Upper lobe of left lung (tissue), 6 donors: ENCODE measurements at regions not wholly inside any gene's neighbourhood (a gene's known extent, or its start where the extent isn't known, plus 50 kb on each side); places are given as distances from the start of the nearest gene placed in this dataset.

Experiments used
- ATAC-seq, 2 donors: fragments of 200-7000 bp; cut with Tn5 transposase; one replicate each; pipeline ENCODE4 v1.9.1; 2022; ENCODE audit warnings: mild to moderate bottlenecking in 2 of 2, moderate library complexity in 2 of 2; ENCODE audit not compliant: low FRiP score in 2 of 2
- DNase-seq, 2 donors: peaks; one replicate each; pipeline ENCODE4 v3.0.0-alpha.2; 2019 to 2020
- H3K27ac ChIP-seq, 4 donors: fragments of 200-600 bp; sonication (generic); one replicate each; pipeline ENCODE4 v1.5.1; 2016 to 2019
- H3K27me3 ChIP-seq, 4 donors: fragments of 200-600 bp; sonication (generic); one replicate each; pipeline ENCODE4 v1.5.1; 2017 to 2019
- H3K36me3 ChIP-seq, 4 donors: fragments of 200-600 bp; sonication (generic); one replicate each; pipeline ENCODE4 v1.5.1; 2016 to 2019
- H3K4me1 ChIP-seq, 4 donors: fragments of 200-600 bp; sonication (generic); one replicate each; pipeline ENCODE4 v1.5.1; 2018 to 2019
- H3K4me3 ChIP-seq, 4 donors: fragments of 200-600 bp; sonication (generic); one replicate each; pipeline ENCODE4 v1.5.1; 2017 to 2019; ENCODE audit warnings: mild to moderate bottlenecking in 2 of 4, moderate library complexity in 1 of 4
- H3K9me3 ChIP-seq, 4 donors: fragments of 200-600 bp; sonication (generic); one replicate each; pipeline ENCODE4 v1.5.1; 2018 to 2019
- EP300 ChIP-seq, 4 donors: sonication (generic); formaldehyde crosslinking; IDR thresholded peaks; one replicate each; pipeline ENCODE4 v1.5.1; 2017; ENCODE audit warnings: antibody characterized with exemption in 4 of 4, control low read depth in 2 of 4
- POLR2A ChIP-seq, 4 donors: fragments of 450-650 bp; IDR thresholded peaks; one replicate each; pipeline ENCODE4 v1.5.1; 2016 to 2017; ENCODE audit warnings: antibody characterized with exemption in 4 of 4, mild to moderate bottlenecking in 2 of 4
- POLR2AphosphoS5 ChIP-seq, 2 donors: sonication (generic); formaldehyde crosslinking; IDR thresholded peaks; one replicate each; pipeline ENCODE4 v1.5.1; 2017; ENCODE audit warnings: antibody characterized with exemption in 2 of 2
- WGBS, 2 donors: methylation state at CpG; one replicate each; pipeline ENCODE4 v1.1.5; 2017 to 2018; 5-methylcytosine and 5-hydroxymethylcytosine counted together
- TF ChIP-seq, protein P1 (sequence below), 6 experiments: fragments of 450-650 bp in 4 of 6; fragments of 200-600 bp in 2 of 6; sonication (generic) in 2 of 6; IDR thresholded peaks; one replicate each; pipeline ENCODE4 v1.5.1; 2016 to 2019; ENCODE audit warnings: antibody characterized with exemption in 6 of 6
- donor health status: DM: no; HTN: no; CAD: no; lungs with moderate emphysema.
- donor health status: DM: no; HTN: yes; CAD: no; lungs with severe emphysema.

DNA sequence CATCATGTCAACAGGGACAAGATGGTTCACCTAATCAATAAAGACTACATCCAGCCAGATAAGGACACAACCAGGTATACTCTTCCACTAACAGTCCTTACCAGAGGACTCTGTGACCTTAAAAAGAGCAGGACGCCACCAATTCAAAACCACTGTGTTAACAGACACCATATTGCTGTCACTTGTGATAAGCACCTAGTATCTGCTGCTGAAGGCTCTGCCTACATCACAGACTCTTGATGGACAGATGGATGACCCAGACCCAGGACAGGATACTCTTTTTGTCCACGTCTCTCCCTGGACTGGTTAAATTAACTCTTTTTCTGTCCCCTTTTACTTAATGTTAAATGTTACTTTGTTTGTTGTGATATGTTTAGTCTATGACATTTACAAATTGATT lies 586.2 kb upstream of the AGA start:
- no peak overlapping the region for H3K4me3 ChIP-seq
- no peaks in the 10 kb centered on the region for H3K9me3 ChIP-seq
- no peaks in the 10 kb centered on the region for H3K36me3 ChIP-seq
- H3K27me3 ChIP-seq, result no peaks in the 10 kb centered on the region
- DNase-seq (no peak), ATAC-seq (no peak)
- no peak overlapping the region for H3K27ac ChIP-seq
- H3K4me1 ChIP-seq, result no peaks in the 10 kb centered on the region
- no peak for TF ChIP-seq EP300 (IDR thresholded peaks at IDR 0.05)
- TF ChIP-seq POLR2A (IDR thresholded peaks at IDR 0.05), result no peak
- TF ChIP-seq, protein P1, sequence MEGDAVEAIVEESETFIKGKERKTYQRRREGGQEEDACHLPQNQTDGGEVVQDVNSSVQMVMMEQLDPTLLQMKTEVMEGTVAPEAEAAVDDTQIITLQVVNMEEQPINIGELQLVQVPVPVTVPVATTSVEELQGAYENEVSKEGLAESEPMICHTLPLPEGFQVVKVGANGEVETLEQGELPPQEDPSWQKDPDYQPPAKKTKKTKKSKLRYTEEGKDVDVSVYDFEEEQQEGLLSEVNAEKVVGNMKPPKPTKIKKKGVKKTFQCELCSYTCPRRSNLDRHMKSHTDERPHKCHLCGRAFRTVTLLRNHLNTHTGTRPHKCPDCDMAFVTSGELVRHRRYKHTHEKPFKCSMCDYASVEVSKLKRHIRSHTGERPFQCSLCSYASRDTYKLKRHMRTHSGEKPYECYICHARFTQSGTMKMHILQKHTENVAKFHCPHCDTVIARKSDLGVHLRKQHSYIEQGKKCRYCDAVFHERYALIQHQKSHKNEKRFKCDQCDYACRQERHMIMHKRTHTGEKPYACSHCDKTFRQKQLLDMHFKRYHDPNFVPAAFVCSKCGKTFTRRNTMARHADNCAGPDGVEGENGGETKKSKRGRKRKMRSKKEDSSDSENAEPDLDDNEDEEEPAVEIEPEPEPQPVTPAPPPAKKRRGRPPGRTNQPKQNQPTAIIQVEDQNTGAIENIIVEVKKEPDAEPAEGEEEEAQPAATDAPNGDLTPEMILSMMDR (IDR thresholded peaks at IDR 0.05), result no peak
- no peak for TF ChIP-seq POLR2AphosphoS5 (IDR thresholded peaks at IDR 0.05)
- 55 to 60% methylated on average over 2 of the region's 2 CpGs for WGBS, 2 donors

DNA sequence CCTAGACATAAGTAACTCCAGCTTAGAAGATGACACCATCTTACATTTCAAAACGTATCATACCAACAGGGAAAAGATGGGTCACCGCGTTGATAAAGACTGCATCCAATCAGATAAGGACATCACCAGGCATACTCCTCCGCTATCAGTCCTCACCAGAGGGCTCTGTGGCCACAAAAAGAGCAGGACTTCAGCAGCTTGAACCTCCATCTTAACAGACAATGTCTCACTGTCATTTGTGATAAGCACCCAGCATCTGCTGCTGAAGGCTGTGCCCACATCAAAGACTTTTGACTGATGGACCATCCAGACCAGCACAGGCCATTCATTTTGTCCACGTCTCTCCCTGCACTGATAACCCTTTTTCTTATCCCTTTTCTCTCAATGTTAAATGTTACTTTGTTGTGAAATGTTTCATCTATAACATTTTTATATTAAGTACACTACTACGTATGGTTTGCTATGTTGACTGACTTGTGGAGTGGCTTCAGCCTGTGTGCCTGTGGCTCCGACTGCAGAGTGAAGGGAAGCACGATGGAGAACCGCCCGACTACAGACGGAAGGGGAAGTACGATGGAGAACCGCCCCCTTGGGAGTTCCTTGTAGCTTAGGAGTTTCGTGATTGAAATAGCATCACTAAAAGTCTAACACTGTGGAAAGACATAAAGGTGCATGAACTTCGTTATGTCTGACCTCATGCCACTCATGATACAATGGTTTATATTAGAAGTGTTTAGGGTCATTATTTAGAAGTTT lies 595.4 kb upstream of the AGA start:
- H3K27ac ChIP-seq, result no peak overlapping the region
- DNase-seq (no peak), ATAC-seq (peak in 1 of 2 donors; percentile 30)
- no peak for TF ChIP-seq POLR2A (IDR thresholded peaks at IDR 0.05)
- H3K36me3 ChIP-seq, result no peaks in the 10 kb centered on the region
- H3K9me3 ChIP-seq, result no peaks in the 10 kb centered on the region
- H3K4me1 ChIP-seq, result no peaks in the 10 kb centered on the region
- 79 to 81% methylated on average over 15 of the region's 15 CpGs for WGBS, 2 donors
- H3K4me3 ChIP-seq, result no peak overlapping the region
- H3K27me3 ChIP-seq, result no peaks in the 10 kb centered on the region

DNA sequence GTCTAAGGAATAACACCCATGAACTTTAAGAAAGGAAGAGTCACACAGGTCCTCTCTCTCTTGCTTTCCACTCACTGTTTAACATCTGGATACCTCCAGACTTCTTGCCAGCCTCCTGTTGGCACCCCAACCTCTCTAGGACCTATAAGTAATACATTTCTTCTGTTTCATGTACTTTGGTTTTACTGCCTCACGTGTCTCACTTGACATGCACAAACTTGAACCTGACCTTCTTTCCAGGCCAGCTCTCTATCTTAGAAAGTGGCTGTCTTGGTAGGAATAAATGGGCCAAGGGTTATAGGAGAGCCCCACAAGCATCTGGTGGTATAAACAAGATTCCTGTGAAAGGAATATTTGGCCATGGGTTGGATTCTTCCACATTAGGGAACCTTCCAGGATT lies 614.8 kb upstream of the AGA start:
- no peak for ATAC-seq
- DNase-seq, result no peak
- Histone ChIP-seq H3K9me3 (no peaks in the 10 kb centered on the region), H3K4me1 (no peaks in the 10 kb centered on the region), H3K4me3 (no peak overlapping the region), H3K36me3 (no peaks in the 10 kb centered on the region), H3K27me3 (no peaks in the 10 kb centered on the region), H3K27ac (no peak overlapping the region)
- 48 to 60% methylated on average over 1 of the region's 1 CpG for WGBS, 2 donors
- no peak for TF ChIP-seq POLR2AphosphoS5 (IDR thresholded peaks at IDR 0.05)
- TF ChIP-seq, protein P1 (IDR thresholded peaks at IDR 0.05), result no peak
- no peak for TF ChIP-seq EP300 (IDR thresholded peaks at IDR 0.05)
- no peak for TF ChIP-seq POLR2A (IDR thresholded peaks at IDR 0.05)

DNA sequence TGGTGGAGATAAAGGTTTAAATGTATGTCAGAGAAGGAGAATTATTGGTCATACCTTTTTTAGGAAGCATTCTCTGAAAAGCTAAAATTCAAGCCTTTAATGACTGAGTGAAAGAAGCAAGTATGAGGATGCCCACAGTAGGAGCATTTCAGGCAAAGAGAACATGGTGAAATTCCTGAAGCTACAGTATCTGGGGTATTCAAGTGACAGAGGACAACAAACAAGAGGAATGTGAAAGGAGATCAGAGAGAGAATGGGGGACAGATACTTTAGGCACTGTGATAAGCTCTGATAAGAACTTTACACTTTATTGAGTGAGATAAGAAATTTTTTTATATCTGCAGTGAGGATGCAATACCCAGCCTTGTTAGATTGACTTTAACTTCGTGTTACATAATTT lies 621.3 kb upstream of the AGA start:
- Histone ChIP-seq H3K36me3 (no peaks in the 10 kb centered on the region), H3K4me1 (no peaks in the 10 kb centered on the region), H3K27me3 (no peaks in the 10 kb centered on the region), H3K27ac (no peak overlapping the region), H3K9me3 (no peaks in the 10 kb centered on the region), H3K4me3 (no peak overlapping the region)
- ATAC-seq (no peak), DNase-seq (no peak)
- 19 to 21% methylated on average over 1 of the region's 1 CpG for WGBS, 2 donors
- TF ChIP-seq POLR2AphosphoS5 (IDR thresholded peaks at IDR 0.05), result no peak

DNA sequence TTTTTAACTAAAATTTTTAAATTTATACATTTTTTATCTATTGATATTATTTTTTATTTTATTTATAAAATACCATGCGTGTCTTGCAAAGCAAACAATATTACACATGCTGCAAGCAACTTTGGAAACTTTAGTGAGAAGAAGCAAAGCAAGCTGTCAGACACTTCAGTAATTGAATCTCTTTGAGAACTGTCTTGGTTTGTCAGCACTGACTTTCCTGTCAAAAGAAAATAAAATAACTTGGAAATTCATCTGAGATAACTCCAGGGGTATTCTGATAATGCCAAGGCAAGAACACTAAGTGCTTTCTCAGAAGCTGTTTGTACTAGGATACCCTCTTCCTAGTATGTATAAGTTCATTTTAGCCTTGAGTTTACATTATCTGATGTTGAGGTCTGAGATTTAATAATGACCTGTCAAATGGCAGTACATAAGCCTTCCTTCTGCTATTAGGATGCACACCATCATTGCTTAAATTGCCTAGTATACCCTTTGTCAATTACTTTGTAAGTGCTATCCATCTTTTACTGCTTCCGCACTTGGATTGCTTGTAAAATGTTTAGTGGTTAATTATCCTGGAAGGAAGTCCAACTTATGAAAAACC lies 624.2 kb upstream of the AGA start:
- TF ChIP-seq EP300 (IDR thresholded peaks at IDR 0.05) (no peak), POLR2A (IDR thresholded peaks at IDR 0.05) (no peak)
- TF ChIP-seq, protein P1 (IDR thresholded peaks at IDR 0.05), result no peak
- Histone ChIP-seq H3K36me3 (no peaks in the 10 kb centered on the region), H3K4me1 (no peaks in the 10 kb centered on the region), H3K27ac (no peak overlapping the region), H3K4me3 (no peak overlapping the region), H3K27me3 (no peaks in the 10 kb centered on the region), H3K9me3 (no peaks in the 10 kb centered on the region)
- WGBS, 2 donors, result 87% methylated on average over 2 of the region's 2 CpGs
- no peak for DNase-seq
- ATAC-seq, result no peak

DNA sequence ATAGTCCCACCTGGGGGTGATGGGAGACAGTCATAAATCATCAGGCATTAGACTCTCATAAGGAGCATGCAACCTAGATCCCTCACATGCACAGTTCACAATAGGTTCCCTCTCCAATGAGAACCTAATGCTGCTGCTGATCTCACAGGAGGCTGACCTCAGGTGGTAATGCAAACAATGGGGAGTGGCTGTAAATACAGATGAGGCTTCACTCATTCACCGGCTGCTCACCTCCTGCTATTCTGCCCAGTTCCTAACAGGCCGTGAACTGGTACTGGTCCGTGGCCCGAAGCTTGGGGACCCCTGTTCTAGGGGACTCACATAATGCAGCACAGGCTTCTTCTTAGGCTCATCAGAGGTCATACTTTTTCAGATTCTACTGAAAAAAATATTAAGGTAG lies 625.9 kb upstream of the AGA start:
- Histone ChIP-seq H3K36me3 (no peaks in the 10 kb centered on the region), H3K4me1 (no peaks in the 10 kb centered on the region), H3K27ac (no peak overlapping the region), H3K9me3 (no peaks in the 10 kb centered on the region), H3K4me3 (no peak overlapping the region), H3K27me3 (no peaks in the 10 kb centered on the region)
- TF ChIP-seq POLR2AphosphoS5 (IDR thresholded peaks at IDR 0.05) (no peak), POLR2A (IDR thresholded peaks at IDR 0.05) (no peak), EP300 (IDR thresholded peaks at IDR 0.05) (no peak)
- TF ChIP-seq, protein P1 (IDR thresholded peaks at IDR 0.05), result no peak
- WGBS, 2 donors, result 73 to 77% methylated on average over 4 of the region's 4 CpGs
- DNase-seq (no peak), ATAC-seq (no peak)
